Natural killer cell (primary cell): ENCODE measurements at regions not wholly inside any gene's neighbourhood (a gene's known extent, or its start where the extent isn't known, plus 50 kb on each side); places are given as distances from the start of the nearest gene placed in this dataset.

Experiments
- ATAC-seq, 3 donors: fragments of 150-1000 bp in 2 of 3; fragments of 200-7000 bp in 1 of 3; cut with Tn5 transposase; 1 replicate in 1 of 3; 2 replicates in 2 of 3; pipeline ENCODE4 v1.10.0; 2021; ENCODE audit warnings: mild to moderate bottlenecking in 2 of 3, moderate library complexity in 2 of 3
- DNase-seq, 2 donors: peaks; one replicate each; pipeline versions ENCODE4 v3.0.0 to v3.0.0-alpha.2; 2013 to 2021; ENCODE audit warnings: mixed read lengths in 1 of 2
- H3K27ac ChIP-seq: one replicate; pipeline ENCODE4 v1.5.1; 2013; ENCODE audit warnings: mild to moderate bottlenecking, low read length
- H3K27me3 ChIP-seq: one replicate; pipeline ENCODE4 v1.6.1; 2013; ENCODE audit warnings: low read length; ENCODE audit not compliant: control insufficient read depth, insufficient read depth
- H3K36me3 ChIP-seq: one replicate; pipeline ENCODE4 v1.6.1; 2013; ENCODE audit warnings: low read length; ENCODE audit not compliant: control insufficient read depth, insufficient read depth
- H3K4me1 ChIP-seq: one replicate; pipeline ENCODE4 v1.6.1; 2013; ENCODE audit warnings: low read length; ENCODE audit not compliant: control insufficient read depth, insufficient read depth
- H3K4me3 ChIP-seq: one replicate; pipeline ENCODE4 v1.5.1; 2013; ENCODE audit warnings: low read length
- H3K9me3 ChIP-seq: one replicate; pipeline ENCODE4 v1.6.1; 2013; ENCODE audit warnings: low read length; ENCODE audit not compliant: control insufficient read depth, insufficient read depth
- H3K27ac Mint-ChIP-seq, 2 donors: one replicate each; pipeline ENCODE4 v1.8.0; 2022; ENCODE audit warnings: mild to moderate bottlenecking in 2 of 2, mixed read lengths in 2 of 2, moderate library complexity in 1 of 2
- H3K27me3 Mint-ChIP-seq, 2 donors: one replicate each; pipeline ENCODE4 v1.8.0; 2022; ENCODE audit warnings: low read depth in 2 of 2, mixed read lengths in 2 of 2
- H3K36me3 Mint-ChIP-seq: one replicate; pipeline ENCODE4 v1.8.0; 2022; ENCODE audit warnings: mixed read lengths
- H3K4me1 Mint-ChIP-seq, 2 donors: one replicate each; pipeline ENCODE4 v1.8.0; 2022; ENCODE audit warnings: mixed read lengths in 2 of 2
- H3K4me3 Mint-ChIP-seq: one replicate; pipeline ENCODE4 v1.8.0; 2022; ENCODE audit warnings: mild to moderate bottlenecking, moderate library complexity, mixed read lengths
- H3K9me3 Mint-ChIP-seq, 2 donors: one replicate each; pipeline ENCODE4 v1.8.0; 2022; ENCODE audit warnings: mixed read lengths in 2 of 2
- CTCF ChIP-seq: fragments of 200-600 bp; IDR thresholded peaks from one replicate; pipeline ENCODE4 v1.8.0; 2022; ENCODE audit warnings: antibody characterized with exemption
- whole genome bisulfite sequencing: methylation state at CpG from one replicate; pipeline ENCODE4 v1.1.7; 2013; ENCODE audit warnings: missing lambda C conversion rate; ENCODE audit not compliant: insufficient coverage; 5-methylcytosine and 5-hydroxymethylcytosine counted together
- intact Hi-C: fragments of 100-400 bp; cut with micrococcal nuclease; formaldehyde crosslinking; loops from one replicate; pipeline ENCODE4 v1.14.2; 2022

DNA sequence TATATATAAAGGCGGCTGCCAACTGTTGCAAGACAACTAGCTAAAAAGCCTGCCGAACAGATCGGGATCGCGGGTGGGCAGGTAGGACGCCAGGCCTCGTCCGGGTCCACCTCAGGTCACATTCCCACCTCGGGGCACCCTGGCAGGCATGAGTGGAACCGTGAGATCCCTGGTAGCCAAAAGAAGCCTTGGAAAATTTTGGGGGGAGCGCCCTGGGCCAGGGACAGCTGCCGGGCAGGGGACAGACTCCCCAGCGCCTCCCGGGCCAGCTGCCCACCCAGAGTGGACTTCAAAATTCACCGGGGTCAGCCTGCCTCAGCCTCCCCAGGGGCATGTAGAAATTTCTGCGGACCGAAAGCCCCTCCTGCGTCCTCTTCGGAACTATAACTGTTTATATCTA lies 760.9 kb downstream of the KCNJ18 start:
- Mint-ChIP-seq H3K36me3 (no peaks in the 10 kb centered on the region), H3K27me3 (no peaks in the 10 kb centered on the region), H3K4me3 (no peak overlapping the region), H3K4me1 (no peaks in the 10 kb centered on the region), H3K27ac (no peak overlapping the region), H3K9me3 (peaks cover 14 to 32% of the 10 kb centered on the region in 2 donors)
- Histone ChIP-seq H3K9me3 (peaks cover 8% of the 10 kb centered on the region), H3K4me1 (no peaks in the 10 kb centered on the region), H3K27me3 (no peaks in the 10 kb centered on the region), H3K4me3 (no peak overlapping the region), H3K36me3 (no peaks in the 10 kb centered on the region), H3K27ac (no peak overlapping the region)
- TF ChIP-seq CTCF = no peak
- intact Hi-C loops = no loop called here
- ATAC-seq (no peak), DNase-seq (no peak)
- WGBS = 86% methylated on average over 17 of the region's 19 CpGs

DNA sequence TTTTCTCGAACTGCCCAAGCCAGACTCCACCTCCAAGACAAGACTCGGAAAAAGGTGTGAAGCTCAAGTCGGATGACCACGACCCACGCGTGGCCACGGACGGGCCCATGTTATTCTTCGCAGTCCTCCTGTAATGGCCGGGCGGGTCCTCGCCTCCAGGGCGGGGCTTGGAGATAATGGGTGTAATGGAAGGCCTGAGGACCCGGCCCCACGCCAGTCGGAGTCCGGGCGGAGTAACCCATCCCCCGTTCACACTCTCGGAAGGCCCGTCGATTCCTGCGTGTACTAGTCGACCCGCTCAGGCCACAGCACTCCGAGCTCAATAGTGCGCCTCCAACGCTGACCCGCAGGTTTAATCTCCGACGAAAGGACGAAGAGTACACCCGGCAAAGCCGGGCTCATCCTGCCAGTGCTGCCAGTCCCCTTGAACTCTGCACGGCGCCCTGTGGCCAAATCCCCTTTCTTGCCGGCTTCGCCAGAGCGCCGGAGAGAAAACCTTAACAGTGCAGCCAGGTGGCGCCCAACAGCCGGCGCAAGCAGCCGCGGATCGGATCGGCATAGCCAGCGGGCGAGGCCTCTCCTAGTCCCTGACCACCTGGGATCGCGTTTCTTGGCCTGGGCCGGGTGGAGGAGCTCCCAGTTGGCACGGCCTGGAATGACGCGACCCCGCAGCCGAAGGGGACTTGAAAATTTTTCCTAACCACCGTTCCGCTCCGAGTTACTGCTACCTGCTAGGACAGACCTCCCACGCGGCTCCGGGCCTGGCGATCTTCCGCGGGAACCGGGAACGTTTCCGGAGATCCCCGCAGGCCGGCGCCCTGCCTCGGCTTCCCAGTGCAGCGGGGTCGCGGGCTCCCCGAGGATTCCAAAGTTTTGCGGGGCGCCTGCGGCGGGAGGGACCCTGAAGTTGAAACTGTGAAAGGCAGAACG lies 762.0 kb downstream of the KCNJ18 start:
- TF ChIP-seq CTCF = no peak
- Mint-ChIP-seq H3K27ac (no peak overlapping the region), H3K4me1 (no peaks in the 10 kb centered on the region), H3K36me3 (no peaks in the 10 kb centered on the region), H3K4me3 (no peak overlapping the region), H3K27me3 (no peaks in the 10 kb centered on the region), H3K9me3 (peaks cover 17 to 30% of the 10 kb centered on the region in 2 donors)
- H3K27ac ChIP-seq = no peak overlapping the region
- no peak for DNase-seq
- H3K4me3 ChIP-seq = no peak overlapping the region
- intact Hi-C loops = no loop called here
- no peaks in the 10 kb centered on the region for H3K36me3 ChIP-seq
- no peak for ATAC-seq
- no peaks in the 10 kb centered on the region for H3K27me3 ChIP-seq
- peaks cover 12% of the 10 kb centered on the region for H3K9me3 ChIP-seq
- 72% methylated on average over 82 of the region's 82 CpGs for WGBS
- H3K4me1 ChIP-seq = no peaks in the 10 kb centered on the region

DNA sequence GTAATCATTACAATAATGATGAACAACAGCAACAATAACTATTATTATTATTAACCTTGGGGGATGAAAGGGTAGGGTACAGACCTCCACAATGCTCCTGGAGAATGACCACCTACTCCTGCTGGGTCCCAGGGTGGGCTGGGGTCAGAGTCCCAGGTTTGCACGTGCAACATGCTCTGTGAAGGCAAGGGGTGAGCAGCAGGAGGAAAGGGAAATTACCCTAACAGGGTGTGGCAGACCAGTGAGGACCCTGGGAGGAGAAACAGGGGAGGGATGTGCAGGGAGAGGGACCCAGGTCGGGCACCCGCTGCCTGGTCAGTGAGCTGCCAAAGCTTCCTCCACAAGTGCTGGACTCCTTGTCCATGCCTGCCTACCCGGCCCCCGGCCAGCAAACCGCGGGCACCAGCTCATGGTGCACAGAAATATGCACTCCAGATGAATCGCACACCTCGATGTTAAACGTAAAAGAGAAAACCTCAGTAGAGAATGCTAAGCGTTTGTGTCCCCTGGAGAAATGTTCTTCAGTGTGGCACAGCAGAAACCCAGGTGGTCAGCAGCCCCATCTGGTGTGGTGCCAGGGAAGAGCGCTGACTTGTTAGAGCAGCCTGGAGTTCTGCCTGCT lies 767.1 kb downstream of the KCNJ18 start:
- intact Hi-C loops = no loop called here
- WGBS = 88% methylated on average over 12 of the region's 12 CpGs
- Mint-ChIP-seq H3K9me3 (peaks cover 21 to 28% of the 10 kb centered on the region in 2 donors), H3K27ac (no peak overlapping the region), H3K36me3 (peaks cover 19% of the 10 kb centered on the region), H3K27me3 (no peaks in the 10 kb centered on the region), H3K4me3 (no peak overlapping the region), H3K4me1 (no peaks in the 10 kb centered on the region)
- H3K4me1 ChIP-seq = no peaks in the 10 kb centered on the region
- ATAC-seq (no peak), DNase-seq (no peak)
- peaks cover 26% of the 10 kb centered on the region for H3K9me3 ChIP-seq
- H3K36me3 ChIP-seq = no peaks in the 10 kb centered on the region
- no peak overlapping the region for H3K27ac ChIP-seq
- TF ChIP-seq CTCF = no peak
- H3K4me3 ChIP-seq = no peak overlapping the region
- H3K27me3 ChIP-seq = no peaks in the 10 kb centered on the region
